Mesenchymal stem cell (in vitro differentiated cells and primary cell): ENCODE measurements at regions not wholly inside any gene's neighbourhood (a gene's known extent, or its start where the extent isn't known, plus 50 kb on each side); places are given as distances from the start of the nearest gene placed in this dataset.

Experiments used
- DNase-seq: peaks from one replicate; pipeline ENCODE4 v3.0.0-alpha.2; 2013
- H2AFZ ChIP-seq: one replicate; pipeline ENCODE4 v1.6.1; 2013; ENCODE audit warnings: low read depth, mild to moderate bottlenecking, control low read depth, inconsistent platforms, low read length, moderate library complexity
- H2AK5ac ChIP-seq: 2 replicates; pipeline ENCODE4 v1.6.1; 2013; ENCODE audit warnings: low read length, moderate library complexity, mild to moderate bottlenecking, inconsistent platforms; ENCODE audit not compliant: severe bottlenecking
- H2BK120ac ChIP-seq: one replicate; pipeline ENCODE4 v1.6.1; 2013; ENCODE audit warnings: low read depth, mild to moderate bottlenecking, inconsistent platforms, low read length, moderate library complexity
- H2BK12ac ChIP-seq, 2 experiments: one replicate each; pipeline ENCODE4 v1.6.1; 2013; ENCODE audit warnings: inconsistent platforms in 2 of 2, low read length in 2 of 2, mild to moderate bottlenecking in 2 of 2, moderate library complexity in 2 of 2, control low read depth in 1 of 2
- H2BK15ac ChIP-seq: one replicate; pipeline ENCODE4 v1.6.1; 2013; ENCODE audit warnings: mild to moderate bottlenecking, low read depth, inconsistent platforms; ENCODE audit not compliant: poor library complexity, severe bottlenecking
- H2BK5ac ChIP-seq: 2 replicates; pipeline ENCODE4 v1.6.1; 2013; ENCODE audit warnings: low read depth, mild to moderate bottlenecking, low read length, control low read depth, inconsistent platforms; ENCODE audit not compliant: poor library complexity, severe bottlenecking
- H3K14ac ChIP-seq, 2 experiments: one replicate each; pipeline ENCODE4 v1.6.1; 2013; ENCODE audit warnings: inconsistent platforms in 2 of 2, low read length in 2 of 2, control low read depth in 1 of 2, mild to moderate bottlenecking in 1 of 2, moderate library complexity in 1 of 2
- H3K18ac ChIP-seq, 2 experiments: one replicate each; pipeline ENCODE4 v1.6.1; 2013; ENCODE audit warnings: inconsistent platforms in 2 of 2, low read length in 2 of 2, control low read depth in 1 of 2, low read depth in 1 of 2, mild to moderate bottlenecking in 1 of 2
- H3K23ac ChIP-seq, 2 experiments: one replicate each; pipeline ENCODE4 v1.6.1; 2013; ENCODE audit warnings: inconsistent platforms in 2 of 2, low read length in 2 of 2, mild to moderate bottlenecking in 2 of 2, moderate library complexity in 2 of 2, control low read depth in 1 of 2
- H3K27ac ChIP-seq: 2 replicates; pipeline ENCODE4 v1.5.1; 2013; ENCODE audit warnings: mild to moderate bottlenecking, moderate library complexity, low read length, control low read depth, inconsistent platforms; ENCODE audit not compliant: poor library complexity, severe bottlenecking
- H3K27me3 ChIP-seq, 2 experiments: 2 replicates each; pipeline versions ENCODE4 v1.6.1 to v1.7.0; 2013; ENCODE audit warnings: low read length in 2 of 2, mild to moderate bottlenecking in 2 of 2, moderate library complexity in 2 of 2, control low read depth in 1 of 2, inconsistent platforms in 1 of 2; ENCODE audit not compliant: control insufficient read depth in 1 of 2, insufficient read depth in 1 of 2
- H3K36me3 ChIP-seq, 2 experiments: 2 replicates each; pipeline versions ENCODE4 v1.6.1 to v1.7.0; 2013; ENCODE audit warnings: low read length in 2 of 2, control low read depth in 1 of 2, inconsistent platforms in 1 of 2, low read depth in 1 of 2, mild to moderate bottlenecking in 1 of 2; ENCODE audit not compliant: insufficient read depth in 2 of 2, control insufficient read depth in 1 of 2
- H3K4ac ChIP-seq, 2 experiments: one replicate each; pipeline ENCODE4 v1.6.1; 2013; ENCODE audit warnings: inconsistent platforms in 2 of 2, low read length in 2 of 2, mild to moderate bottlenecking in 2 of 2, moderate library complexity in 2 of 2, control low read depth in 1 of 2, low read depth in 1 of 2
- H3K4me1 ChIP-seq: 2 replicates; pipeline ENCODE4 v1.6.1; 2013; ENCODE audit warnings: low read depth, low read length, control low read depth; ENCODE audit not compliant: control insufficient read depth, insufficient read depth
- H3K4me2 ChIP-seq: 2 replicates; pipeline ENCODE4 v1.6.1; 2013; ENCODE audit warnings: low read length, mild to moderate bottlenecking, inconsistent platforms; ENCODE audit not compliant: poor library complexity, severe bottlenecking
- H3K4me3 ChIP-seq, 2 experiments: 2 replicates each; pipeline versions ENCODE4 v1.5.1 to v1.7.0; 2013; ENCODE audit warnings: low read length in 2 of 2, mild to moderate bottlenecking in 2 of 2, control low read depth in 1 of 2, low read depth in 1 of 2; ENCODE audit not compliant: insufficient read depth in 1 of 2
- H3K79me1 ChIP-seq: replicated peaks from 2 replicates; pipeline ENCODE4 v1.6.1; 2013; ENCODE audit warnings: mild to moderate bottlenecking, control low read depth, low read length, inconsistent platforms; ENCODE audit not compliant: poor library complexity, severe bottlenecking
- H3K9ac ChIP-seq: 2 replicates; pipeline ENCODE4 v1.7.0; 2013; ENCODE audit warnings: mild to moderate bottlenecking, low read length, moderate library complexity
- H3K9me3 ChIP-seq: 2 replicates; pipeline ENCODE4 v1.7.0; 2013; ENCODE audit warnings: mild to moderate bottlenecking, low read length; ENCODE audit not compliant: control insufficient read depth
- H4K8ac ChIP-seq: one replicate; pipeline ENCODE4 v1.6.1; 2013; ENCODE audit warnings: inconsistent platforms, mild to moderate bottlenecking, low read length, moderate library complexity
- H4K91ac ChIP-seq: one replicate; pipeline ENCODE4 v1.6.1; 2013; ENCODE audit warnings: mild to moderate bottlenecking, low read length, inconsistent platforms
- WGBS: methylation state at CpG from one replicate; pipeline ENCODE4 v1.1.7; 2013; ENCODE audit warnings: mixed read lengths; 5-methylcytosine and 5-hydroxymethylcytosine counted together

DNA sequence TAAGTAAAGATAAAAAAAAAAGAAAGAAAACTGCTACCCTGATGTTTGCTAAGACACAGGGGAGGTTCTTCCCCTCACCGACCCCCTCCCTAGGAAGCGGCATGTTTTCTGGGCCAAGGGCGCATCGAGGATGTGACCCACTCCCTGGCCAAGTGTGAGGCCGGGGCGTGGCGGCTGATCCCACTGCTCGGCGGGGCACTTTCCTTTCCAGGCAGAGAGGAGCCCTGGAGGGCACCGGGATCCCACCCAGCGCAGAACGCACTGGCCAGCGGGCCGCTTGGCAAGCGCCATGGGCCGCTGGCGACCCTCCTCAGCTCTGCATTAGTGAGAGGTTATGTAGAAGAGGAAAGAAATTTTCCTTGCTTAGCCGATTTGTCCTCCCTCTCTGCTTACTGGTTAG lies 93.4 kb downstream of the ZNF736 start:
- 95% methylated on average over 17 of the region's 18 CpGs for WGBS
- H4K91ac ChIP-seq = no peak overlapping the region

More for the DNA sequence above, 93.4 kb downstream of the ZNF736 start:
- Histone ChIP-seq H2AK5ac (no peak overlapping the region), H3K36me3 (no peaks in the 10 kb centered on the region), H3K18ac (no peak overlapping the region), H3K4me3 (no peak overlapping the region), H3K14ac (no peak overlapping the region), H3K9ac (no peak overlapping the region), H4K8ac (no peak overlapping the region), H3K27ac (no peak overlapping the region), H3K27me3 (no peaks in the 10 kb centered on the region), H3K4me1 (no peaks in the 10 kb centered on the region), H2AFZ (no peak overlapping the region), H2BK15ac (no peak overlapping the region), H2BK5ac (no peak overlapping the region), H3K79me1 (no peaks in the 10 kb centered on the region), H3K4ac (no peak overlapping the region), H2BK120ac (no peak overlapping the region), H3K9me3 (peaks cover 49% of the 10 kb centered on the region), H2BK12ac (no peak overlapping the region), H3K23ac (no peak overlapping the region), H3K4me2 (no peak overlapping the region)
- DNase-seq = no peak
